CD8-positive, alpha-beta memory T cell (primary cell): ENCODE measurements at regions not wholly inside any gene's neighbourhood (a gene's known extent, or its start where the extent isn't known, plus 50 kb on each side); places are given as distances from the start of the nearest gene placed in this dataset.

Experiments used
- CTCF ChIA-PET: fragments of 350-600 bp; sonication (Branson Sonifier 250); formaldehyde crosslinking; loops from one replicate; lab custom pipeline; 2021; ENCODE audit warnings: antibody characterized with exemption; lab: Charles Lee
- POLR2A ChIA-PET: fragments of 350-600 bp; sonication (Branson Sonifier 250); formaldehyde crosslinking; loops from one replicate; lab custom pipeline; 2021; ENCODE audit warnings: antibody characterized with exemption; lab: Charles Lee
- DNase-seq, 5 donors: peaks; one replicate each; pipeline versions ENCODE4 v3.0.0 to v3.0.0-alpha.2; 2020 to 2022; ENCODE audit warnings: mixed read lengths in 1 of 5
- H3K27ac ChIP-seq: one replicate; pipeline ENCODE4 v1.7.0; 2013; ENCODE audit warnings: low read depth, mild to moderate bottlenecking, low read length, moderate library complexity
- H3K27me3 ChIP-seq: 2 replicates; pipeline ENCODE4 v1.7.0; 2013; ENCODE audit warnings: low read length, mild to moderate bottlenecking; ENCODE audit not compliant: insufficient read depth, poor library complexity, severe bottlenecking
- H3K36me3 ChIP-seq: 2 replicates; pipeline ENCODE4 v1.7.0; 2013; ENCODE audit warnings: mild to moderate bottlenecking, low read length, moderate library complexity; ENCODE audit not compliant: insufficient read depth
- H3K4me1 ChIP-seq: 2 replicates; pipeline ENCODE4 v1.7.0; 2013; ENCODE audit warnings: mild to moderate bottlenecking, low read length, moderate library complexity; ENCODE audit not compliant: insufficient read depth
- H3K4me3 ChIP-seq: 2 replicates; pipeline ENCODE4 v1.7.0; 2013; ENCODE audit warnings: mild to moderate bottlenecking, low read length
- H3K9me3 ChIP-seq: 2 replicates; pipeline ENCODE4 v1.7.0; 2013; ENCODE audit warnings: mild to moderate bottlenecking, low read length
- H3K27ac Mint-ChIP-seq, 8 donors: one replicate each; pipeline ENCODE4 v1.8.0; 2020 to 2021; ENCODE audit warnings: mixed read lengths in 8 of 8, mild to moderate bottlenecking in 6 of 8, inconsistent platforms in 3 of 8, moderate library complexity in 3 of 8
- H3K27me3 Mint-ChIP-seq, 2 donors: one replicate each; pipeline ENCODE4 v1.8.0; 2020 to 2021; ENCODE audit warnings: mixed read lengths in 2 of 2, mild to moderate bottlenecking in 1 of 2, moderate library complexity in 1 of 2
- H3K36me3 Mint-ChIP-seq, 3 donors: one replicate each; pipeline ENCODE4 v1.8.0; 2020 to 2021; ENCODE audit warnings: mixed read lengths in 3 of 3, inconsistent platforms in 1 of 3, mild to moderate bottlenecking in 1 of 3
- H3K4me1 Mint-ChIP-seq, 3 donors: one replicate each; pipeline ENCODE4 v1.8.0; 2020 to 2021; ENCODE audit warnings: mixed read lengths in 3 of 3, inconsistent platforms in 1 of 3, mild to moderate bottlenecking in 1 of 3
- H3K4me3 Mint-ChIP-seq, 7 donors: one replicate each; pipeline ENCODE4 v1.8.0; 2020 to 2021; ENCODE audit warnings: mixed read lengths in 7 of 7, mild to moderate bottlenecking in 6 of 7, moderate library complexity in 4 of 7, inconsistent platforms in 2 of 7
- H3K9me3 Mint-ChIP-seq, 5 donors: one replicate each; pipeline ENCODE4 v1.8.0; 2020 to 2022; ENCODE audit warnings: mixed read lengths in 5 of 5, mild to moderate bottlenecking in 3 of 5, moderate library complexity in 2 of 5, inconsistent platforms in 1 of 5

- peaks cover 0 to 10% (median 0%) of the 10 kb centered on the region in 3 donors for H3K36me3 Mint-ChIP-seq
- peaks cover 0 to 3% (median 1%) of the 10 kb centered on the region in 3 donors for H3K4me1 Mint-ChIP-seq
- H3K27ac Mint-ChIP-seq = no peak overlapping the region
- DNase-seq = no peak
- H3K27me3 Mint-ChIP-seq = peaks cover 12 to 13% of the 10 kb centered on the region in 2 donors
- no peak overlapping the region for H3K4me3 Mint-ChIP-seq
- no peak overlapping the region for H3K27ac ChIP-seq
- POLR2A ChIA-PET = no interaction called here
- H3K27me3 ChIP-seq = no peaks in the 10 kb centered on the region
- H3K9me3 ChIP-seq = peaks cover 14% of the 10 kb centered on the region
- no peak overlapping the region for H3K4me3 ChIP-seq
- no peaks in the 10 kb centered on the region for H3K36me3 ChIP-seq
- no peaks in the 10 kb centered on the region for H3K4me1 ChIP-seq
- H3K9me3 Mint-ChIP-seq = peaks cover 13 to 26% (median 23%) of the 10 kb centered on the region in 5 donors
- CTCF ChIA-PET = interaction anchor here (2.2 kb wide), 1 partner anchor 161 kb away, joined by 7 read pairs; no protein-coding TSS in a partner anchor
These were observed 113.5 kb downstream of the HTR5A start for GRCh38 chr7:155183655-155184054.

- peaks cover 12 to 16% of the 10 kb centered on the region in 2 donors for H3K27me3 Mint-ChIP-seq
- CTCF ChIA-PET = interaction anchor here (1.2 kb wide), 1 partner anchor 160 kb away, joined by 3 read pairs; no protein-coding TSS in a partner anchor
- no peaks in the 10 kb centered on the region for H3K27me3 ChIP-seq
- no peaks in the 10 kb centered on the region for H3K36me3 ChIP-seq
- POLR2A ChIA-PET = no interaction called here
- no peak overlapping the region for H3K27ac ChIP-seq
- no peak overlapping the region for H3K4me3 ChIP-seq
- H3K9me3 ChIP-seq = peaks cover 14% of the 10 kb centered on the region
- peaks cover 0 to 3% (median 1%) of the 10 kb centered on the region in 3 donors for H3K4me1 Mint-ChIP-seq
- no peak overlapping the region for H3K27ac Mint-ChIP-seq
- H3K9me3 Mint-ChIP-seq = peaks cover 13 to 26% (median 23%) of the 10 kb centered on the region in 5 donors
- peaks cover 0 to 10% (median 0%) of the 10 kb centered on the region in 3 donors for H3K36me3 Mint-ChIP-seq
- H3K4me3 Mint-ChIP-seq = no peak overlapping the region
- no peaks in the 10 kb centered on the region for H3K4me1 ChIP-seq
- no peak for DNase-seq
These were observed 112.8 kb upstream of the INSIG1 start for GRCh38 chr7:155184923-155185322.

DNA sequence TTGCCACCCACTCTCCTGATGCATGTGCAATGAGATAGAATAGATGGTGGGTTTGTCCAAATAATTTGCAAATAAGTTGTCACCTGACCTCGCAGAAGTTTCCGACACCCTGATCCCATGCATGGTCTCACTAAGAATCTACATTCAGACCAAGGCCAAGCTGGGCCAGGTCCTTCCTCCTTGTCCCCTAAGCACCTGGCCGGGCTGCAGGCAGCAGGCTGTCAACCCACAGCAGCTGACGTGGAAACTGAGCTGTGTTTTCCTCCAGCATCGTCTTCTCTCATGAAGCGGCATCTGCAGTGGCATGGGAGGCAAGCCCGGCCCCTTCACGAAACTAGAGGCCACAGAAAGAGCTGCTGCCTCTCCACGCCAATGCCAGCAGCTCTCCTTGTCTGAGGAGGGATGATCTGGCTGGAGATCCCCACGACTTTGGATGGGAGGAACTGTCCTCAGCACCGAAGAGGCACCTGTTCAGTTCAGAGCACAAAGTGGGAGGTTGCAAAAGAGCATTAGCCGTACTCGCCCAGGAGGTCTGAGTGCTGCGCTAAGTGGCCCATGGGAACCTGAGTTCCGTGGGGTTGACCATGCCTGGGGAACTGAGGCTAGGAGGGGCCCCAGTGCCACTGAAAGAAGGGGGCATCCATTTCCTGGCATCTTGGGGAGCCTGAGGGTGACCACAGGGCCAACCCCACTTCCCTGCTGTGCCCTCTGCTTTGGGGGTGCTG lies 110.5 kb upstream of the INSIG1 start:
- Mint-ChIP-seq H3K9me3 (peaks cover 13 to 26% (median 23%) of the 10 kb centered on the region in 5 donors), H3K27ac (no peak overlapping the region), H3K36me3 (peaks cover 0 to 10% (median 0%) of the 10 kb centered on the region in 3 donors), H3K4me1 (peaks cover 4 to 6% (median 4%) of the 10 kb centered on the region in 3 donors), H3K27me3 (peaks cover 13 to 19% of the 10 kb centered on the region in 2 donors), H3K4me3 (no peak overlapping the region)
- Histone ChIP-seq H3K36me3 (no peaks in the 10 kb centered on the region), H3K27ac (no peak overlapping the region), H3K4me1 (no peaks in the 10 kb centered on the region), H3K9me3 (peaks cover 14% of the 10 kb centered on the region), H3K4me3 (no peak overlapping the region), H3K27me3 (no peaks in the 10 kb centered on the region)
- CTCF ChIA-PET = interaction anchor here (1.0 to 1.5 kb wide), 2 partner anchors 158 to 260 kb away, joined by 4 to 5 read pairs; no protein-coding TSS in a partner anchor
- POLR2A ChIA-PET = no interaction called here
- DNase-seq = no peak

- Histone ChIP-seq H3K27ac (no peak overlapping the region), H3K4me3 (no peak overlapping the region), H3K9me3 (peaks cover 14% of the 10 kb centered on the region), H3K4me1 (no peaks in the 10 kb centered on the region), H3K36me3 (no peaks in the 10 kb centered on the region), H3K27me3 (no peaks in the 10 kb centered on the region)
- Mint-ChIP-seq H3K4me1 (peaks cover 4 to 6% (median 4%) of the 10 kb centered on the region in 3 donors), H3K36me3 (peaks cover 0 to 10% (median 0%) of the 10 kb centered on the region in 3 donors), H3K27me3 (peaks cover 13 to 23% of the 10 kb centered on the region in 2 donors), H3K27ac (no peak overlapping the region), H3K9me3 (peaks cover 13 to 26% (median 20%) of the 10 kb centered on the region in 5 donors), H3K4me3 (no peak overlapping the region)
- ChIA-PET POLR2A (no interaction called here), CTCF (interaction anchor here (1.4 kb wide), 1 partner anchor 274 kb away, joined by 4 read pairs; no protein-coding TSS in a partner anchor)
- DNase-seq = no peak
These were observed 109.3 kb upstream of the INSIG1 start for GRCh38 chr7:155188357-155188756.

GRCh38 chr7:155188821-155189581 lies 108.7 kb upstream of the INSIG1 start:
- no peaks in the 10 kb centered on the region for H3K27me3 ChIP-seq
- no peak overlapping the region for H3K4me3 Mint-ChIP-seq
- ChIA-PET POLR2A (interaction anchor here (0.6 kb wide), 1 partner anchor 260 kb away, joined by 3 read pairs; no protein-coding TSS in a partner anchor), CTCF (interaction anchor here (0.6 to 2.9 kb wide), 7 partner anchors 10 to 275 kb away, joined by 3 to 27 read pairs (median 5); no protein-coding TSS in a partner anchor)
- no peak overlapping the region for H3K27ac ChIP-seq
- H3K4me1 Mint-ChIP-seq = peaks cover 4 to 6% (median 4%) of the 10 kb centered on the region in 3 donors
- peaks cover 13 to 26% (median 20%) of the 10 kb centered on the region in 5 donors for H3K9me3 Mint-ChIP-seq
- peak overlapping the region in 1 of 8 donors; percentile 34 for H3K27ac Mint-ChIP-seq
- no peaks in the 10 kb centered on the region for H3K36me3 ChIP-seq
- H3K4me3 ChIP-seq = no peak overlapping the region
- H3K27me3 Mint-ChIP-seq = peaks cover 13 to 20% of the 10 kb centered on the region in 2 donors
- H3K4me1 ChIP-seq = no peaks in the 10 kb centered on the region
- peaks cover 14% of the 10 kb centered on the region for H3K9me3 ChIP-seq
- no peak for DNase-seq
- H3K36me3 Mint-ChIP-seq = peaks cover 0 to 9% (median 0%) of the 10 kb centered on the region in 3 donors

DNA sequence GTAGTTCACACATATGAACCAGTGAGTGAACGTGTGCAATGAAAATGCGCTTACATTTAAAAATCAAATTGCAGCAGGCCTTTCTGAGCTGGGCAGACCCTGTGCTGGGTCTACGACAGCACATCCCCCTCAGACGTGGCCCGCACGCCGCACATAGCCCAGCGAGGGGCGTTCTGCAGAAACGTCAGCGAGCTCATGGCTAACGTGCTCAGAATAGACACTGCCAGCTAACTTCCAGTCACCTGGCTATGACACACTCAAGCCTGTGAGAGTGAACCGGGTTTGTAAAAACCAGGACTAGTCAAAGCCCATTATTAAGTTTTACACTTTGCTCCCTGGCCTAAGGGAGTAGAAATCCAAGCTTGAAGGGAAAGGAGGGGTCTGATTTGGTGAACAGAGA lies 108.1 kb upstream of the INSIG1 start:
- POLR2A ChIA-PET = interaction anchor here (0.6 kb wide), 1 partner anchor 261 kb away, joined by 3 read pairs; no protein-coding TSS in a partner anchor
- H3K9me3 Mint-ChIP-seq = peaks cover 13 to 20% (median 15%) of the 10 kb centered on the region in 5 donors
- peaks cover 11 to 20% of the 10 kb centered on the region in 2 donors for H3K27me3 Mint-ChIP-seq

GRCh38 chr7:155190688-155191087 lies 107.0 kb upstream of the INSIG1 start:
- H3K27me3 ChIP-seq = no peaks in the 10 kb centered on the region
- ChIA-PET CTCF (interaction anchor here (0.6 to 2.9 kb wide), 12 partner anchors 8 to 263 kb away, joined by 3 to 27 read pairs (median 4); no protein-coding TSS in a partner anchor), POLR2A (no interaction called here)
- peaks cover 4 to 9% (median 5%) of the 10 kb centered on the region in 5 donors for H3K9me3 Mint-ChIP-seq
- no peak overlapping the region for H3K27ac ChIP-seq
- no peak overlapping the region for H3K27ac Mint-ChIP-seq
- peak overlapping the region in 1 of 7 donors; percentile 34 for H3K4me3 Mint-ChIP-seq
- H3K4me1 Mint-ChIP-seq = peaks cover 4 to 6% (median 4%) of the 10 kb centered on the region in 3 donors
- DNase-seq = peak; percentile 31 to 58 (median 50)
- no peaks in the 10 kb centered on the region for H3K36me3 ChIP-seq
- H3K9me3 ChIP-seq = peaks cover 4% of the 10 kb centered on the region
- peaks cover 0 to 4% (median 0%) of the 10 kb centered on the region in 3 donors for H3K36me3 Mint-ChIP-seq
- no peak overlapping the region for H3K4me3 ChIP-seq
- no peaks in the 10 kb centered on the region for H3K4me1 ChIP-seq
- H3K27me3 Mint-ChIP-seq = peaks cover 9 to 19% of the 10 kb centered on the region in 2 donors

More for the DNA sequence above, 108.1 kb upstream of the INSIG1 start:
- Mint-ChIP-seq H3K4me3 (no peak overlapping the region), H3K4me1 (peaks cover 4 to 6% (median 4%) of the 10 kb centered on the region in 3 donors), H3K36me3 (peaks cover 0 to 6% (median 0%) of the 10 kb centered on the region in 3 donors), H3K27ac (no peak overlapping the region)
- H3K4me1 ChIP-seq = no peaks in the 10 kb centered on the region
- H3K27me3 ChIP-seq = no peaks in the 10 kb centered on the region
- no peak overlapping the region for H3K27ac ChIP-seq
- CTCF ChIA-PET = interaction anchor here (0.6 to 2.9 kb wide), 12 partner anchors 8 to 275 kb away, joined by 3 to 27 read pairs (median 4); no protein-coding TSS in a partner anchor
- no peak for DNase-seq
- peaks cover 14% of the 10 kb centered on the region for H3K9me3 ChIP-seq
- H3K4me3 ChIP-seq = no peak overlapping the region
- H3K36me3 ChIP-seq = no peaks in the 10 kb centered on the region
